HT1080 (cell line): ENCODE measurements at regions not wholly inside any gene's neighbourhood (a gene's known extent, or its start where the extent isn't known, plus 50 kb on each side); places are given as distances from the start of the nearest gene placed in this dataset.
"Not testable (repeated sequence)": the region's sequence is repeated elsewhere in the genome, so short reads cannot be mapped to it uniquely, and the experiment has no call there.

ENCODE experiments used
- DNase-seq: peaks from one replicate; pipeline ENCODE4 v3.0.0-alpha.2; 2015; ENCODE audit warnings: low read depth

GRCh38 chr2:166647935-166648334 is 153.9 kb upstream of the SCN7A start:
- no peak for DNase-seq

GRCh38 chr2:166643980-166644379 is 149.9 kb upstream of the SCN7A start:
- DNase-seq, result no peak

- DNase-seq, result not testable (repeated sequence)
Observed at GRCh38 chr2:166641516-166641915, 147.5 kb upstream of the SCN7A start.

GRCh38 chr2:166637051-166637450 is 143.0 kb upstream of the SCN7A start:
- no peak for DNase-seq

- no peak for DNase-seq
Observed at GRCh38 chr2:166634706-166635105, 140.7 kb upstream of the SCN7A start.

GRCh38 chr2:166632616-166633015 is 138.6 kb upstream of the SCN7A start:
- DNase-seq, result peak; percentile 90

- DNase-seq, result no peak
Observed at GRCh38 chr2:166628478-166629136, 134.6 kb upstream of the SCN7A start.

- no peak for DNase-seq
Observed at GRCh38 chr2:166627893-166628292, 133.8 kb upstream of the SCN7A start.

- no peak for DNase-seq
Observed at GRCh38 chr2:166625670-166626069, 131.6 kb upstream of the SCN7A start.

GRCh38 chr2:166614503-166614902 is 120.5 kb upstream of the SCN7A start:
- DNase-seq, result no peak

- no peak for DNase-seq
Observed at GRCh38 chr2:166614029-166614428, 120.0 kb upstream of the SCN7A start.

GRCh38 chr2:166613226-166613625 is 119.2 kb upstream of the SCN7A start:
- DNase-seq, result no peak

GRCh38 chr2:166612214-166612613 is 118.2 kb upstream of the SCN7A start:
- DNase-seq, result no peak

- no peak for DNase-seq
Observed at GRCh38 chr2:166610913-166611305, 116.9 kb upstream of the SCN7A start.

- DNase-seq, result no peak
Observed at GRCh38 chr2:166610180-166610912, 116.3 kb upstream of the SCN7A start.

GRCh38 chr2:166609183-166609959 is 115.3 kb upstream of the SCN7A start:
- no peak for DNase-seq

- DNase-seq, result no peak
Observed at GRCh38 chr2:166607880-166608279, 113.8 kb upstream of the SCN7A start.

- DNase-seq, result peak; percentile 84
Observed at GRCh38 chr2:166593403-166593802, 99.4 kb upstream of the SCN7A start.

GRCh38 chr2:166592750-166593149 is 98.7 kb upstream of the SCN7A start:
- DNase-seq, result no peak

GRCh38 chr2:166591226-166591625 is 97.2 kb upstream of the SCN7A start:
- no peak for DNase-seq

GRCh38 chr2:166573391-166573790 is 79.3 kb upstream of the SCN7A start:
- peak; percentile 64 for DNase-seq

- DNase-seq, result no peak
Observed at GRCh38 chr2:166572937-166573336, 78.9 kb upstream of the SCN7A start.
